GM12874 (cell line): ENCODE measurements at regions not wholly inside any gene's neighbourhood (a gene's known extent, or its start where the extent isn't known, plus 50 kb on each side); places are given as distances from the start of the nearest gene placed in this dataset.

Source experiments
- CTCF ChIP-seq: IDR thresholded peaks from 2 replicates; pipeline ENCODE4 v1.5.1; 2011; ENCODE audit warnings: low read depth, mild to moderate bottlenecking, control low read depth, low read length, moderate library complexity; ENCODE audit not compliant: insufficient read depth

- TF ChIP-seq CTCF, result no peak
Measured at GRCh38 chr9:734831-735511, 106.5 kb upstream of the DMRT1 start.

GRCh38 chr9:737400-738120 is 103.9 kb upstream of the DMRT1 start:
- no peak for TF ChIP-seq CTCF

- no peak for TF ChIP-seq CTCF
Measured at GRCh38 chr9:738209-738915, 103.1 kb upstream of the DMRT1 start.

GRCh38 chr9:739362-739761 is 102.1 kb upstream of the DMRT1 start:
- no peak for TF ChIP-seq CTCF

- no peak for TF ChIP-seq CTCF
Measured at GRCh38 chr9:740221-740620, 101.3 kb upstream of the DMRT1 start.

GRCh38 chr9:742104-742503 is 99.4 kb upstream of the DMRT1 start:
- TF ChIP-seq CTCF, result no peak

- no peak for TF ChIP-seq CTCF
Measured at GRCh38 chr9:742914-743589, 98.4 kb upstream of the DMRT1 start.
